NCI-H2081 treated with DMSO at 0.1 percent for 48 hours (cell line): ENCODE measurements at regions not wholly inside any gene's neighbourhood (a gene's known extent, or its start where the extent isn't known, plus 50 kb on each side); places are given as distances from the start of the nearest gene placed in this dataset.

Source experiments
- DNase-seq: peaks from one replicate; lab custom pipeline; 2025; lab: John Stamatoyannopoulos, UW

DNA sequence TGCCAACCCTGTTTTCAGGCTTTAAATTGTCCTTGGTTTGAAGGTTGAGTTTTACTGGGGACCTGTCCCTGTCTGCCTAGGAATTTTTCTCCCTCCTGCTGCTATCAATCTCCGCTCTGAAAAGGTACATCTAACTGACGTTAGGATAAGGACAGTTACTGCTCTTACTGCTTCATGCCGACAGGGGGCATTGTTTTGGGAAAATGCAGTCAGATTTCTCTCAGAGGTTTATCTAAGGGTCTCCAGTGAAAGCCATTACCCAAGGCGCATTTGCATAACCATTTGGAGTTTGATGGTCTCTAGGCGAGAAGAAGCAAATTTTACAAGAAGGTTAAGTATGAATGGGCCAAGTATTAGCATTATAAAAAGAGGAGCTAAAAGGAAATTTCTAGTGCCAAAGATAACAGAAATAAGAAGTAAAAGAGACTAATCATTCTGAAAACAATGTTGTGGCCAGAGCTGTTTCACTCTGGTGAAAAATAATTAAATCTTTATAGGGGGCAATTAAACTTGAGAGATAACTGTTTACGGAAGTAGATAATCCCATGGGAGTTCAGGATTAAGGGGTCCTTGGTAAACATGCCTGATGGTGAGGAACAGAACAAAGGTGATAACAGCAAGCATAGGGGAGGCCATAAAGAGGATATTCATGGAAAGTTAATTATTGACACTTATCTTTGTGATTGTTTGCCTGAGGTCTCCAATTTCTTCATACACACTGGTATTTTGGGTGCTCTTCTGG lies 605.0 kb downstream of the MTRR start:
- DNase-seq: no peak

DNA sequence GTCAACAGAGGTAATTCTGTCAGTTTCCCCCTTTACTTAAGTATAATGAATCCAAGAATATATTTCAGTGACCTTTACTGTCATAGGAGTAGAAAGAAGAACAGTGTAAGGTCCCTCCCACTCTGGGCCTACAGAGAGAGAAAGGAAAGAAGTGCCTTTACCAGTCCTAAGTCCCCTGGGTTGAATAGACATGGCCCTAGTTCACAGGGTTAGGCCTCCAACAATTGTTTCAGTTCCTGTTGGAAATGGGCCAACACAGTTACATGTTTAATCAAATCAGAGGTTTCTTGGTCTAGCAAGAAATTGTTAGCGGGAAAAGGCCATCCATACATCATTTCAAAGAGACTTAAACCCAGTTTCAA lies 605.6 kb downstream of the MTRR start:
- no peak for DNase-seq

DNA sequence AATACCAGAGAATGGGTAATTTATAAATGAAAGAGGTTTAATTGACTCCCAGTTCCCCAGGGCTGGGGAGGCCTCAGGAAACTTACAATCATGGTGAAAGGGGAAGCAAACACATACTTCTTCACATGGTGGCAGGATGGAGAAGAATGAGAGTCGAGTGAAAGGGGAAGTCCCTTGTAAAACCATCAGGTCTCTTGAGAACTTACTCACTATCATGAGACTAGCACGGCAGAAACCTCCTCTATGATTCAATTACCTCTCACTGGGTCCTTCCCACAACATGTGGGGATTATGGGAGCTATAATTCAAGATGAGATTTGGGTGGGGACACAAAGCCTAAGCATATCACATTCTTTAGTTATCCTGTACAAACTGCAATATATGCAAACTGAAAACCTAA lies 609.4 kb downstream of the MTRR start:
- DNase-seq: no peak

DNA sequence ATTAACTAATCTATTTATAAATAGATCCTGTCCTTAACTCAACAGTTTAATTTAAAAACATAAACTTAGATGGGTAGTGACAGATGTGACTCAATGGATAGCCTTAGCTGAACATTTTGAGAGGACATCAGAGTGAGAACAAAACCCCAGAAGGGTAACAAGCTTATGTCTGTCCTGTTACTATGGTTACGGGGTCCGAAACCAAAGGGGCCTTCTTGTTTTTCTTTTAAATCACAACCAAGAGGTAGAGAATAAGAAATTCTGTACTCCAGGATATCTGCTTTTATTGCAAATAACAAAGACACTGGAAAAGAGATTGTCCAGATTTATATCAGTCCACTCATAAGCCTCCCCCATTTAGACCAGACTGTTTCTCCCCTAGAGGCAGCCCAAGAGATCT lies 612.1 kb downstream of the MTRR start:
- no peak for DNase-seq

DNA sequence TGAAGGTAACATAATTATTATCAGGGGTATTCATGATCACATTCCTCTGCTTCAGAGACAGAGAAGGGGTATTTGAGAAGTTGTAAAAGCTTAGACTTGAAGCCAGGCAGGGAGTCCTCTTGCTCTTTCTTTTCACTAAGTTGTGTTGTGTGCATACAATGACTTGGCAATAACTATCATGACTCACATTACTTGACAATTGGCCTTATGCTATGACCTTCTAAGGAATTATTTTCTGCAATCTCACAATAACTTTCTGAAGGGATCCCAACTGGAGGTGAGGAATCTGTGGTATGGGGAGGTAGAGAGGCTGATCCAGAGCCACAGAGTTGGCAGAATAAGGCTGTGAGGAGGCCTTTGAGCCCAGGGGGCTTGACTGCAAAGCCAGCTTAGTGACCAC lies 622.3 kb downstream of the MTRR start:
- no peak for DNase-seq

DNA sequence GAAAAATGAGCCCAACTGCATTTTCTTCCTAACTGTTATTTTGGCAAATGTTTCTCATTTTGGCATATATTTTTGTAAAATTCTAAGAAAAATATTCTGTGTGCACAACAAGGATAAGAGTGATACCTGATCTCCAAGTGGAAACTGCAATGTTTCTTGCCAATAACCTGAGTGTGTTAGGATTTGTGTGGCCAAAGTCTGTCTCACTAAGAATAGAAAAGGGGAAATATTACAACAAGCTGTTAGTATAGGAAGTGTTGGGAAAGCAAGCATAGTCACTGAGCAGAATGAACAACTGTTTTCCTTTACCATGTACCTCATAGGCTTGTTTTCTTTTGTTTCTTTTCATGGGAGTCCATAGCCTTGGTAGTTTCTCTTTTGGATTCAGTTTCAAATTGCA lies 624.2 kb downstream of the MTRR start:
- DNase-seq: no peak

DNA sequence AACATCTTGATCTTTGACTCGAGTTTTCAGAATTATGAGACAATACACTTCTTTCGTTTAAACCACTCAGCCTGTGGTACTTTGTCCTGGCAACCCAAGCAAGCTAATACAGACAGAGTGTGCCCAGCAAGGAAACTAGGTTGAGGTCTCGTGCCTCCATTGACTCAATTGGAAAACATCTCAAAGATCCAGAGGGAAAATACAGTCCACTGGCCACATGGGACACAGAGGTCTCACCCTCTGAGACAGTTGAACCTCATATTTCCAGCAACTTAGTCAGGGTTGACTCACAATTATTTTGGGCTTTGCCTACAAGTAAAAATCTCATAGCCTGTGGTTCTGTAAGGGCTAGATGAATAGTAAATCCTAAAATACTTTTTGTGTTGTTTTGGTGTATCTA lies 631.5 kb downstream of the MTRR start:
- no peak for DNase-seq

DNA sequence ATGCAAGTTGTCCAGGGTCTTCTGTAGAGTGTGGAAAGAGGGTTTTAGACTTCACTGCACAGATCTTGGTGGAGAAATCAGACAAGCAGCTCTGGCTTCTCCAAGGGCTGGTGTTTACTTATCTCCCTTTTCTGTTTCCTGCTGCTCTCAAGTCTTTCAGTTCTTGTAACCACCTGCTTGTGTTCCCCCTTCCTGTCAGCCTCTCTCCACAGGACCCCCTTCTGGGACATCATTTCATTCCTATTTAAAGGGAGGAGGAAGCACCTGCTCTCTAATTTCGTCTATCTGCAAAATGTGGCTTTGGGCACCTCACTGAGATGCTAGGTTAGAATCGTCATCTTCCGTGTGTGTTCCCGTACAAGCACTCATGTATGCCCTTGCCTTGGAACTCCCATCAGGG lies 636.2 kb downstream of the MTRR start:
- peak; percentile 81 for DNase-seq

DNA sequence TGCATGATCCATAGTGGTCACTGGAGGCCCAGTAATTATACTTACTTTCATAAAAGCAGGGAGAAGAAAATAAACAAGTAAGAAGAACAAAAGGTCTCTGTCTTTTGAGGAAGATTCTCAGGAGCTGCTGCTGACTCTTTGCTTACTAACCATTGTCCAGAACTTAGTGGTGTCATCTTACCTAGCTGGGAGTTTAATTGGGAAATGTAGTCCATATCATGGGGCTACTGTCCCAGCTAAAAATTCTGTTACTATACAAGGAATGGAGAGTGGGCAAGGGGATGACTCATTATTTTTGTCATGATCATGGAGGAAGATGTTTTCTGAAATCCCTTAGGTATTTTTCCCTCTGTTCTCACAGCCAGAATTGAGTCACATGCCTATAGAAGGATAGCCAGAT lies 639.3 kb downstream of the MTRR start:
- DNase-seq: no peak

DNA sequence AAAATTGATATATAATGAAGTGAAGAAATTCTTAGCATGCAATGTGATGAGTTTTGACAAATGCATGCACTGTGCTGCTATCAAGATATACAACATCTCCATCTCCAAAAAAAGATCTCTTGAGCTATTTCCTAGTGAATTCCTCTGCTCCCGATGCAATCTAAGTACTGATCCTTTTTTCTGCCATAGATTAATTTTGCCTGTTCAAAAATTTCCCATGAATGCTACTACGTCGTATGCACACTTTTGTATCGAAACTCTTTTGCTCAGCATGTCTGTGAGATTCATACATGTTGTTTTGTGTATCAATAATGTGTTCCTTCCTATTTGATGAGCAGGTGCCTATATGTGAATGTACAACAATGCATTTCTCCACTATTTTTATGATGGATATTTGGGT lies 647.4 kb downstream of the MTRR start:
- no peak for DNase-seq

DNA sequence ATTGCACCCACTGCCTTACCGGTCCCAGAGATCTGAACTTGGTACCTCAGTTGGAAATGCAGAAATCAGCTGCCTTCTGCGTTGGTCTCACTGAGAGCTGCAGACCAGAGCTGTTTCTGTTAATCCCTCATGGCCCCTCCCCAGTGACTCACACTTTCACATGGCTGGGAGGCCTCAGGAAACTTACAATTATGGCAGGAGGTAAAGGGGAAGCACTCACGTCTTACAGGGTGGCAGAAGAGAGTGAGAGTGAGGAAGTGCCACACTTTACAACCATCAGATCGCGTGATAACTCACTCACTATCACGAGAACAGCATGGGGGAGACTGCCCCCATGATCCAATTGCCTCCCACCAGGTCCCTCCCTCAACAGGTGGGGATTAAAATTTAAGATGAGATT lies 648.5 kb downstream of the MTRR start:
- no peak for DNase-seq

DNA sequence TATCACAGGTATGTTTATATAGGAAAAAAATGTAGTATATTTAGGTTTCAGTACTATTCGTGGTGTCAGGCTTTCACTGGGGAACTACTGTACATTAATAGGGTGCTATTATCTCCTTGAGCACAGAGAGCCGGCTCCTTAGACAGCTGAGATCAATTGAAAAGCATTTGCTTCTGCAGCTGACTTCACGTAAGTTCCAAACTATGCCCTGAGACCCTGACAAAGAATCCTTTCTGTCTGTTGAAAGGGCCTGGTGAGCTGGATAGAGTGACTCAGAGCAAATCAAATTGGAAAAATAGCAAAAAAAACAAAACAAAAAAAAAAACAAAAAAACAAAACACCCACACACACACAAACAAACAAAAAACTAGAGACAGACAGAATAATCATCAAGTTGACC lies 652.0 kb downstream of the MTRR start:
- no peak for DNase-seq

DNA sequence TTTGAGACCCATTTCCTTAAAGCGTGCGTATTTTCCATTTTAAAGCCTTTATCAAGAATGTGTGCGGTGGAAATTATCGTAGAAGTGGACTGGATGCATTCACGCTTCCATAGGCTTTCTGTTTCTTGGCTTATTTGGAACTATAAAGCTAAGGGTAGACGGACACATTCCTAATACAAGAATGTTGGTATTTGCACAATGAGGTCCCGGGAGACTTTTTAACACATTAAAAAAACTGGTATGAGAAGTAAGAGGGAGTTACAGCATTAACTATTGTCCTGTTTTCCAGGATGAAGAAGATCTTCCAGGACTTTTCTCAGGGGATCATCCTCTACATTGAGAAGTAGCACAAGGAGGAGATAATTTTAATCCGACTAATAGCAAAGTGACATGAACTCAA lies 653.0 kb downstream of the MTRR start:
- DNase-seq: no peak

DNA sequence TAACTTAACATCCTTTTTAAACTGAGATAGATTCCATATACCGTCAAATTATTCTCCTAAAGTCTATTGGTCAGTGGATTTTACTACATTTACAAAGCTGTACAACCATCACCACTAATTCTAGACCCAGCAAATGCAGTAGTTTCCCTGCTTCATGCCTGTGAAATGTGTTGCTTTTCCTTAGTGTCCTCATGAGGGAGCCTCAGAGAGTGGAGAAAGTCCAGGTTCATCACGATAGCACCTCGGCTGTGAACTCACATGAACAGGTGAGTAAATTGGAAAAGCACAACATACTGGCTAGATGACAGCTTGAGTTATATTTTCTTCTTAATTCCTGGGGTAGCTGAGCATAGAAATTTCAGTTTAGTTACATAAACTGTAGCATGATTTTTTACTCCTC lies 653.7 kb downstream of the MTRR start:
- DNase-seq: no peak

DNA sequence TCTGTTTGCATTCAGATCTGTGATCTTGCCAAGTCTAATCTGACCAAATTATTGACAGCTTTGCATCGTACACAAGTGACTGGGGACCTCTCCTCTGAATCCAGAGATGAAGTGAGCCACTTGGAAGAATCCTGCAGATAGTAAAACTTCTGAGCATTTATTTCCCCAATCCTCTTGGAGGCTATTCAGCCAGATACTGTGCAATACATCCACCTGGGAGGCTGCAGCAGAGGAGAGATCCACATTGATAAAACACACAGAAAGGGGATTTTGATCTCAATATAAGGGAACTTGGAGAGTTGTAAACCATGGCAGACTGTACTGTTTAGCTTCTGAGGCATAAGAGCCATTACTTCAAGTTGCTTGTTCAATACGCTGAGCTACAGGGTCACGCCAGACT lies 654.6 kb downstream of the MTRR start:
- DNase-seq: no peak

DNA sequence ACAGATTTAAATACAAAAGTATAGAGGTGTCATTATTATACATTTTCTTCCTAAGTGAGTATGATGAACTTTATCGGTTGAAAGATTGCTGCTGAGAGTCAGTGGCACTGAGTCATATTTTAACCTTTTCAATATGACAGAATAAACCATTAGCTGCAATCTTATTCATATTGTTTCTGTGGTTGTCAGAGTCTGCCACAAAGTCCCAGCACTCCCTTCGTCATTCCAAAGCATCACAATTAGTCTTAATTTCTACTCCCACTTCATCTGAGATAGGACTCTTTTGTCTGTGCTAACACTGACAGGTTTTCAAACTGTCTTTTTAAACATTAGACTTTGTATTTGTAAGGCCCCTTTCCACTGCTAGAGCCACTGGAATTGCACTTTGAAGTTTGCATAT lies 656.9 kb downstream of the MTRR start:
- no peak for DNase-seq

DNA sequence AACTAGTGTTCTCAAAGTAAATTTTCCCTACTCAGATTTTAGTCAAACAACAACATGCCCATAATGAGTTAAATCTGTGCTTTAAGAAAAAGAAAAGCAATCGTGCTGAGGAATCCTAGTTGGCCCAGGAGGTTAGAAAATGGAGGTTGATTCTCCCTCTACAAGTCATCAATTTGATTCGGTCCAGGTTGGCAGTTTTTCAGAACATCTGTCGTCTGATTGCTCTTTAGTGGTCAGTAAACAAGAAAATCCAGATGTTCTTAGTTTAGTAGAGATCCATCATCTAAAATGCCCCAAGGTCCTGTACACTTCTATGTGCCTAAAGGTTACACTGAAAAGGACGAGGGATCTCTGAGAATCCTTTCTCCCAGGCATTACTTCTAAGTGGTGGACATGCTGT lies 659.2 kb downstream of the MTRR start:
- DNase-seq: no peak

DNA sequence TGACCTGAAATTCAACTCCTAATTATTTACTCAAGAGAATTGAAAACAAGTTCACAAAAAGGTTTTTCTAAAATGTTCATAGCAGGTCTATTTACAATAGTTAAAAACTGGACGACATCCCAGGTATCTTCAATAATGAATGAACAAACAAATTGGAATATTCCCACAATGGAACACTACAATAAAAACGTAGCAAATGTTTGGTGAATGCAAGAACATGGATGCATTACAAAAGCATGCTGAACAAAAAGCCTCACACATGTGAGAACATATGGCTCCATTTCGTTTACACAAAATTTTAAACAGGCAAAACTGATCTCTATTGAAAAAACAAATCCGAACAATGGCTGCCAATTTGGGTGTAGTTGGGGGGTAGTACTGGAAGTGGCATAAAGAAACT lies 669.9 kb downstream of the MTRR start:
- DNase-seq: peak; percentile 95

DNA sequence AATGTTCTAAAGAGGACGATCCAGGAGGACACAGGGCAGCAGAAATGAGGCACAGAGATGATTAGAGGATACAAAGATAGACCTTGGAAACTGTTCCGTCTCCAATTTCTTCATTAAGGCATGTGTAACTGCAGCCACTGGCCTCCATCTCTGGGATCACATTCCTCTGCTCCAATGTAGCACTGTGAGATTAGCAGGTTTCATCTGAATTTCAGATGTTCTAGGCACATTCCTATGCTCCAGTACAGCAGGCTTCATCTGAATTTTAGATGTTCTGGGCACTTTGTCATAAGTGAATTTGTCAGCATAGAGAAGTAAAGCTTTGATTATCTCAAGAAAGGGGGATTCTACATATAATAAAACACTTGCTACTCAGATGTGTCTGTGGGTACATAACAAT lies 671.4 kb downstream of the MTRR start:
- no peak for DNase-seq

DNA sequence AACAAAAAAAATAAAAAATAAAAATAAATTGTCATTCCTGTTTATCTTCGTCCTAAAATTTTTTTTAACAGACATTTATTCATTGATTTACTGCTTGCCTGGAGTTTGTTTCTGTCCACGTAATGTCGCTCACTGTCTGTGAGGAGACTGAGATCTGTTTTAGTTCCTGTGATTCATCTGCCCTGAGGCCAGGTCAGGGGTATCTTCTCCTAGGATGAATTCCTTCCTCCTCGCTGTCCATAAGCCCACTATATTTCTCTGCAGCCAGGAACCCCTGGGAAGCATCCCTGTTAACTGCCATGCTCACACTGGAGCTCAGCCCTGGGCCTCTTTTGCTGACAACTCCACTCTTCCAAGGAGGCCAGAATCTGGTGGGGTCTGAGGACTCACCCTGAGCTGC lies 682.0 kb downstream of the MTRR start:
- DNase-seq: no peak

DNA sequence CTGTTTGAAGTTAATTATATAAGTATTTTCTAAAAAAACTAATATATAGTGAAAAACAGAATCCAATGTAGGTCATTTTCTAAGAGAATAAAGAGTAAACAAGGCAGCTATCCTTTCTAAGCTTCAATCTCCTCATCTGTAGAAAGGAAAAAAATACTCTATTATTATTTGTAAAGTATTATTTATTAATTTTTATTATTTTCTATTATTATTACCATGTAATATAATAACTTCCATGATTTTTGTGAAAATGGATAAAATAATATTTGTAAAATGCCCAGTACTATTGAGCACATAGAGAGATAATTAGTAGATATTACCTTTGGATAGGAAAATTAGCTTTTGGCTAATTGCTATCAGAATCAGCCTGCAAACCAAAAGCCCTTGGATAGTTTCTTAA lies 684.4 kb downstream of the MTRR start:
- DNase-seq: no peak

DNA sequence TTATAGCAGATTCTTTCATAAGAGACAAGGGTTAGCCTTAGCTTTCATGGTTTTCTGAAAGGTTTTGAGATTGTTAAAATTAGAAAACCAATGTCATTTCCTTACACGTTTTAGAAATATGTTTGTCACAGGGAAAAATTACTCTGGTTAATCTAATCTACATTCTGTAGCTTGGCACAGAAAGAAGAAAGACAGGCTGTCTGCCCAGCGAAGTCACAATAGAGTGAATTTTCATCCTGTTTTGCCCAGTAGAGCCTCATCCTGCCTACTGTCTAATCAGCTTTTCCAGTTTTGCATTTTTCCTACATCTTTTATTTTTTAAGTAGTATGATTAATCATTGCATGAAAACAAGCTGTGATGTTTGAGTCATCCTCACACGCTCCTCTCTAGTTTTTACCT lies 688.8 kb downstream of the MTRR start:
- DNase-seq: no peak

DNA sequence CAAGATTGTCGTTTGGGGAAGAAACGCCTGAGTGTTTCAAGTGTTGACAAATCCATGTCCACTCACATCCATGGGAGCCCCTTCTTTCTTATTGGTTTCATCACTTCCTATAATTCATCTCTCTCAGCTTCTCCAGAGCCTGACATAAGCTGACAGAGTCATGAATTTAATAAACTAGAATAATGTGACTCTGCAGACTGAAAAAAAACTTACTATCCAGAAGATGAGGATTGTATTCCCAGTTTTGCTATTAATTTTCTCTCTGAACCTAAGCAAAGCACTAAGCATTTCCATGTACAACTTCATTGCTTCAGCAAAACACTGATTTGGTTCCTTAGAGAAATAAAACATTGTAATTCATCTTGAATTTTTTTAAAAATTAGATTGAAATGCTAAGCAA lies 691.8 kb downstream of the MTRR start:
- DNase-seq: no peak

DNA sequence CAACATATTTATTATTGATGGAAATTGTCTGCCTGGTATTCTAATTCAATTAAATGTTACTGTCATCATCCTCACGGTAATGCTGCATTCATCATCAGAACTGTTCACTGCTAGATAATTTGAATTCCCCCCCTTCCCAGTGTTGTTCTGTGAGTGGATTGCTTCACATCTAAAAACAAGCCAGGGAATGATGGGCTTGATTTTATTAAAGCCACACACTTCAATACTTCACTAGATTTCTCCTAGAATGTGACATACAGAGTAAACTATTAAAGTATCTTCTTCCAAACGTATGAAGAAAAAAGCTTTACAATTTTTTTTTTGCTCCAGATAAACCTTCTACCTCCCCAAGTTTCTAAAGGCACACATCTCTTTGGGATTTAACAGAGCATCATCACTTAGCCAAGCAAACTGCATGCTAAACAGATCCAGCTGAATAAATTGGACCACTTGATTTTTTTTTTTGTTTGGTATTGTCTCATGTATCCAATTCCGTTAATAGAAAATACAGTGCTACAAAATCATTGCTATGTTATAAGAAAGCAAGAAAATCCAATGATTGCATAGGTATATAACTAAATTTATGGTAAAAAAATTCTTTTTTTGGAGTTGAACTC lies 692.4 kb downstream of the MTRR start:
- DNase-seq: no peak
